Astrocyte (in vitro differentiated cells and primary cell): ENCODE measurements at regions not wholly inside any gene's neighbourhood (a gene's known extent, or its start where the extent isn't known, plus 50 kb on each side); places are given as distances from the start of the nearest gene placed in this dataset.

Experiments used
- DNase-seq: peaks from one replicate; pipeline ENCODE4 v3.0.0-alpha.2; 2010; ENCODE audit warnings: low read depth
- FAIRE-seq: peaks from 2 replicates; lab custom pipeline; 2011; peaks lifted over from hg19 to GRCh38; lab: Jason Lieb, UNC
- H2AFZ ChIP-seq: 2 replicates; pipeline ENCODE4 v1.6.0; 2012; ENCODE audit warnings: low read depth, low read length, inconsistent platforms
- H3K27ac ChIP-seq: 2 replicates; pipeline ENCODE4 v1.5.1; 2011; ENCODE audit warnings: low read depth, low read length, inconsistent platforms
- H3K27me3 ChIP-seq: 2 replicates; pipeline ENCODE4 v1.6.0; 2011; ENCODE audit warnings: low read length, inconsistent platforms; ENCODE audit not compliant: insufficient read depth
- H3K36me3 ChIP-seq: 2 replicates; pipeline ENCODE4 v1.5.1; 2011; ENCODE audit warnings: low read length, inconsistent platforms; ENCODE audit not compliant: insufficient read depth
- H3K4me1 ChIP-seq: 2 replicates; pipeline ENCODE4 v1.5.1; 2011; ENCODE audit warnings: low read length, inconsistent platforms; ENCODE audit not compliant: insufficient read depth
- H3K4me2 ChIP-seq: 2 replicates; pipeline ENCODE4 v1.6.0; 2012; ENCODE audit warnings: low read length, inconsistent platforms
- H3K4me3 ChIP-seq: 2 replicates; pipeline ENCODE4 v1.5.1; 2011; ENCODE audit warnings: low read depth, mild to moderate bottlenecking, low read length, inconsistent platforms; ENCODE audit not compliant: insufficient read depth
- H3K79me2 ChIP-seq: 2 replicates; pipeline ENCODE4 v1.6.0; 2012; ENCODE audit warnings: mild to moderate bottlenecking, low read length, inconsistent platforms; ENCODE audit not compliant: insufficient read depth
- H3K9ac ChIP-seq: 2 replicates; pipeline ENCODE4 v1.6.0; 2012; ENCODE audit warnings: mild to moderate bottlenecking, low read length, inconsistent platforms
- H3K9me3 ChIP-seq: 2 replicates; pipeline ENCODE4 v1.5.1; 2012; ENCODE audit warnings: low read depth, mild to moderate bottlenecking, low read length, inconsistent platforms; ENCODE audit not compliant: insufficient read depth
- H4K20me1 ChIP-seq: 2 replicates; pipeline ENCODE4 v1.6.0; 2012; ENCODE audit warnings: low read length, inconsistent platforms; ENCODE audit not compliant: insufficient read depth
- H3K27ac Mint-ChIP-seq: one replicate; pipeline ENCODE4 v1.8.0; 2021; ENCODE audit warnings: mild to moderate bottlenecking, mixed read lengths; ENCODE audit not compliant: unreplicated experiment
- H3K27me3 Mint-ChIP-seq: one replicate; pipeline ENCODE4 v1.8.0; 2021; ENCODE audit warnings: low read depth, mixed read lengths; ENCODE audit not compliant: unreplicated experiment
- H3K36me3 Mint-ChIP-seq: one replicate; pipeline ENCODE4 v1.8.0; 2021; ENCODE audit warnings: low read depth, mixed read lengths; ENCODE audit not compliant: unreplicated experiment
- H3K4me1 Mint-ChIP-seq: one replicate; pipeline ENCODE4 v1.8.0; 2021; ENCODE audit warnings: low read depth, mixed read lengths; ENCODE audit not compliant: unreplicated experiment
- H3K4me3 Mint-ChIP-seq: one replicate; pipeline ENCODE4 v1.8.0; 2021; ENCODE audit warnings: mild to moderate bottlenecking, moderate library complexity, mixed read lengths; ENCODE audit not compliant: unreplicated experiment
- H3K9me3 Mint-ChIP-seq: one replicate; pipeline ENCODE4 v1.8.0; 2021; ENCODE audit warnings: mild to moderate bottlenecking, mixed read lengths; ENCODE audit not compliant: unreplicated experiment
- CTCF ChIP-seq: IDR thresholded peaks from 2 replicates; pipeline ENCODE4 v1.5.1; 2011; ENCODE audit warnings: low read depth, mild to moderate bottlenecking, inconsistent platforms, low read length, moderate library complexity; ENCODE audit not compliant: insufficient read depth
- EZH2 ChIP-seq: IDR thresholded peaks from 2 replicates; pipeline ENCODE4 v1.6.1; 2012; ENCODE audit warnings: mild to moderate bottlenecking, low read length, inconsistent platforms; ENCODE audit not compliant: insufficient read depth

- Histone ChIP-seq H3K9me3 (no peaks in the 10 kb centered on the region), H3K9ac (peak overlapping the region; percentile 87), H3K36me3 (no peaks in the 10 kb centered on the region), H3K4me1 (peaks cover 36% of the 10 kb centered on the region), H3K27ac (peak overlapping the region; percentile 96), H3K27me3 (no peaks in the 10 kb centered on the region), H4K20me1 (no peaks in the 10 kb centered on the region), H3K4me3 (peak overlapping the region; percentile 61), H3K79me2 (peaks cover 41% of the 10 kb centered on the region), H2AFZ (no peak overlapping the region), H3K4me2 (peak overlapping the region; percentile 87)
- FAIRE-seq, result no peak
- peaks cover 2% of the 10 kb centered on the region for H3K9me3 Mint-ChIP-seq
- H3K4me1 Mint-ChIP-seq, result peaks cover 33% of the 10 kb centered on the region
- no peaks in the 10 kb centered on the region for H3K36me3 Mint-ChIP-seq
- no peak overlapping the region for H3K27ac Mint-ChIP-seq
- no peak for TF ChIP-seq EZH2
- H3K27me3 Mint-ChIP-seq, result no peaks in the 10 kb centered on the region
- DNase-seq, result peak; percentile 67
- H3K4me3 Mint-ChIP-seq, result no peak overlapping the region
These were observed 155.1 kb upstream of the DMRT1 start for GRCh38 chr9:686321-686813.

- H3K27ac ChIP-seq, result no peak overlapping the region
- Mint-ChIP-seq H3K4me3 (no peak overlapping the region), H3K36me3 (no peaks in the 10 kb centered on the region), H3K4me1 (peaks cover 33% of the 10 kb centered on the region), H3K9me3 (peaks cover 2% of the 10 kb centered on the region), H3K27me3 (no peaks in the 10 kb centered on the region), H3K27ac (peak overlapping the region; percentile 47)
- H3K36me3 ChIP-seq, result no peaks in the 10 kb centered on the region
- peak overlapping the region; percentile 87 for H3K9ac ChIP-seq
- H3K4me3 ChIP-seq, result no peak overlapping the region
- TF ChIP-seq CTCF (no peak), EZH2 (no peak)
- peaks cover 44% of the 10 kb centered on the region for H3K79me2 ChIP-seq
- no peaks in the 10 kb centered on the region for H4K20me1 ChIP-seq
- no peaks in the 10 kb centered on the region for H3K9me3 ChIP-seq
- H2AFZ ChIP-seq, result no peak overlapping the region
- DNase-seq (no peak), FAIRE-seq (no peak)
- peaks cover 36% of the 10 kb centered on the region for H3K4me1 ChIP-seq
- H3K27me3 ChIP-seq, result no peaks in the 10 kb centered on the region
- H3K4me2 ChIP-seq, result peak overlapping the region; percentile 87
These were observed 154.3 kb upstream of the DMRT1 start for GRCh38 chr9:687034-687785.

- no peaks in the 10 kb centered on the region for H3K9me3 ChIP-seq
- no peak overlapping the region for H3K27ac ChIP-seq
- H3K4me1 ChIP-seq, result peaks cover 36% of the 10 kb centered on the region
- H3K9me3 Mint-ChIP-seq, result peaks cover 2% of the 10 kb centered on the region
- H3K4me3 Mint-ChIP-seq, result no peak overlapping the region
- H3K79me2 ChIP-seq, result peaks cover 44% of the 10 kb centered on the region
- H3K27me3 ChIP-seq, result no peaks in the 10 kb centered on the region
- no peak for FAIRE-seq
- H2AFZ ChIP-seq, result no peak overlapping the region
- H3K27ac Mint-ChIP-seq, result no peak overlapping the region
- H3K36me3 ChIP-seq, result no peaks in the 10 kb centered on the region
- DNase-seq, result no peak
- no peaks in the 10 kb centered on the region for H3K27me3 Mint-ChIP-seq
- H4K20me1 ChIP-seq, result no peaks in the 10 kb centered on the region
- no peak overlapping the region for H3K4me3 ChIP-seq
- no peak overlapping the region for H3K4me2 ChIP-seq
- no peak overlapping the region for H3K9ac ChIP-seq
- H3K36me3 Mint-ChIP-seq, result no peaks in the 10 kb centered on the region
- TF ChIP-seq EZH2 (no peak), CTCF (no peak)
- H3K4me1 Mint-ChIP-seq, result peaks cover 31% of the 10 kb centered on the region
These were observed 153.5 kb upstream of the DMRT1 start for GRCh38 chr9:687994-688393.
